Mesothelial cell of epicardium (in vitro differentiated cells): ENCODE measurements at regions not wholly inside any gene's neighbourhood (a gene's known extent, or its start where the extent isn't known, plus 50 kb on each side); places are given as distances from the start of the nearest gene placed in this dataset.

Experiments used
- DNase-seq, 2 experiments: peaks; one replicate each; pipeline ENCODE4 v3.0.0; 2021; ENCODE audit warnings: low spot score in 2 of 2; ENCODE audit not compliant: unreplicated experiment in 2 of 2
- H3K27ac Mint-ChIP-seq: 2 replicates; pipeline ENCODE4 v1.8.0; 2021; ENCODE audit warnings: mixed read lengths
- H3K27me3 Mint-ChIP-seq: 2 replicates; pipeline ENCODE4 v1.8.0; 2021; ENCODE audit warnings: low read depth, mixed read lengths
- H3K36me3 Mint-ChIP-seq: 2 replicates; pipeline ENCODE4 v1.8.0; 2021; ENCODE audit warnings: mixed read lengths
- H3K4me1 Mint-ChIP-seq: 2 replicates; pipeline ENCODE4 v1.8.0; 2021; ENCODE audit warnings: mixed read lengths
- H3K4me3 Mint-ChIP-seq: 2 replicates; pipeline ENCODE4 v1.8.0; 2021; ENCODE audit warnings: mild to moderate bottlenecking, moderate library complexity, mixed read lengths
- H3K9me3 Mint-ChIP-seq: 2 replicates; pipeline ENCODE4 v1.8.0; 2021; ENCODE audit warnings: mixed read lengths
- TF ChIP-seq, protein P1 (sequence below): fragments of 200-600 bp; sonication (generic); IDR thresholded peaks from one replicate; pipeline ENCODE4 v1.5.0; 2021; ENCODE audit warnings: antibody characterized with exemption; ENCODE audit not compliant: unreplicated experiment

DNA sequence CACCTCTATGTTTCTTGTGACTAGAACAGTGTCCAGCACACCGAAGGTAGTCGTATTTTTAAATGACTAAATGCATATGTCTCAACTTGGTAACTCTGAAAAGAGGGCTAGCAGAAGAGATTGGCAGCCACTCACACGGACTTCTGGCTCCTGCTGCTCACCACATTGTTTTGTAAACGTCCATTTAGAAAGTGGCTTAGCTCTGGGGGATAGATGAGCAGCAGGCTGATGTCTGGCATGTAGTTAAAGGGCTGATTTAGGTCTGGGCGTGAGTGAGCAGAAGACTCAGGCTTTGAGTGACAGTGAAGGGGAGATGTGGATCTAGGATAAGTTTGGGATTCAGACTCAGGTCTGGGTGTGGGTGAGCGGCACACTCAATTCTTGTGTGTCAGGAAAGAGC is 372.9 kb upstream of the HS6ST1 start:
- no peak for DNase-seq
- Mint-ChIP-seq H3K27me3 (no peaks in the 10 kb centered on the region), H3K4me3 (no peak overlapping the region), H3K9me3 (no peaks in the 10 kb centered on the region), H3K4me1 (no peaks in the 10 kb centered on the region), H3K27ac (no peak overlapping the region), H3K36me3 (no peaks in the 10 kb centered on the region)
- TF ChIP-seq, protein P1, sequence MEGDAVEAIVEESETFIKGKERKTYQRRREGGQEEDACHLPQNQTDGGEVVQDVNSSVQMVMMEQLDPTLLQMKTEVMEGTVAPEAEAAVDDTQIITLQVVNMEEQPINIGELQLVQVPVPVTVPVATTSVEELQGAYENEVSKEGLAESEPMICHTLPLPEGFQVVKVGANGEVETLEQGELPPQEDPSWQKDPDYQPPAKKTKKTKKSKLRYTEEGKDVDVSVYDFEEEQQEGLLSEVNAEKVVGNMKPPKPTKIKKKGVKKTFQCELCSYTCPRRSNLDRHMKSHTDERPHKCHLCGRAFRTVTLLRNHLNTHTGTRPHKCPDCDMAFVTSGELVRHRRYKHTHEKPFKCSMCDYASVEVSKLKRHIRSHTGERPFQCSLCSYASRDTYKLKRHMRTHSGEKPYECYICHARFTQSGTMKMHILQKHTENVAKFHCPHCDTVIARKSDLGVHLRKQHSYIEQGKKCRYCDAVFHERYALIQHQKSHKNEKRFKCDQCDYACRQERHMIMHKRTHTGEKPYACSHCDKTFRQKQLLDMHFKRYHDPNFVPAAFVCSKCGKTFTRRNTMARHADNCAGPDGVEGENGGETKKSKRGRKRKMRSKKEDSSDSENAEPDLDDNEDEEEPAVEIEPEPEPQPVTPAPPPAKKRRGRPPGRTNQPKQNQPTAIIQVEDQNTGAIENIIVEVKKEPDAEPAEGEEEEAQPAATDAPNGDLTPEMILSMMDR = no peak

DNA sequence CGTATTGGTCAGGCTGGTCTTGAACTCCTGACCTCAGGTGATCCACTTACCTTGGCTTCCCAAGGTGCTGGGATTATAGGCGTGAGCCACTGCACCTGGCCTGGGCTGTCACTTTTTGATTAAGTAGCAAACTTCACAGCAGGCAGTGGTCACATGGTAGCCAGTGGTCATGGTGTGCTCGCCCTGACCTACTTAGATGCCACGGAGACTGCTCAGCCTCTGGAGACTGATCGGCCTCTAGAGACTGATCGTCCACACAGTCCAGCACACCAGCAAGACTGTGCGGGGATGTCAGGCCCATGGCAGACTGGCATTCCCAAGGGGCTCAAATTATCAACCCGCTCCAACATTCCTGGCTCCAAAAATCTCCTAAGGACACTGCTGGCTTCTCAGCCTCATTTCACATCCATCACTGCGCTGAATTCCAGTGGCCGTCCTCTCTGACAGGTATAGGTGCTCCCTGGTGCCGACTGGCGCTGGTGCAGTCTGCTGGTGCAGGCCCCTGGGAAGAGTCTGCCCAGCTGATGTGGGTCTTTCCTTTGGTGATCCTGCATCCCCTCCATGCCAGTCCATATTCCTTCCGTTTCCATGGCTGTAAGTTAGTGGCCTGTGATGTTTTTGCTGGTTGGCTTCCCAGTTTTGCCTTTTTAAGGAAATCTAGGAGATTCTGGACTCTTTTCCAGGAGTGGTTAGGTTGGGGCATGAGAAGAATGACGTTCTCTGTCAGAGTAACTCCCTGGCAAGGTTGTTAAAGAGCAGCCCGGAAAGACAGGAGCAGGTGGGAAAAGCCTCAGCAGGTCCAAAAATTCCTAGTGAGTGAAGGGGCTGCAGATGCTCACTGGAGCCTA is 374.5 kb upstream of the HS6ST1 start:
- no peaks in the 10 kb centered on the region for H3K27me3 Mint-ChIP-seq
- H3K4me1 Mint-ChIP-seq = no peaks in the 10 kb centered on the region
- no peak for DNase-seq
- no peaks in the 10 kb centered on the region for H3K36me3 Mint-ChIP-seq
- no peak overlapping the region for H3K27ac Mint-ChIP-seq
- H3K9me3 Mint-ChIP-seq = peaks cover 5% of the 10 kb centered on the region
- H3K4me3 Mint-ChIP-seq = no peak overlapping the region
- TF ChIP-seq, protein P1 = no peak

DNA sequence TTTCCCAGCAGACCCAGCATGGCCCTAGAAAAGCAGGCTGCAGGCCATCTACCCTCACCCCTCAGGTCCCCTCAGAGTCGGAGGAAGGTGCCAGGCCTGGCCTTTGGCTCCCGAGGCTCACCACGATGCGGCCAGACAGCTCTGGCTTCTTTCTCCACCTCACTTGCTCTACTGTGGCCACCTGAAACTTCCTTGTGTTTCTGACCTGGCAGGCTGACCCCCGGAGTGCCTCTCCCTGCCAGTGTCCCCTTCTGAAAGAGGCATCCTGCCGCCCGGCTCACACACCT is 375.0 kb upstream of the HS6ST1 start:
- Mint-ChIP-seq H3K27ac (no peak overlapping the region), H3K36me3 (no peaks in the 10 kb centered on the region), H3K4me3 (no peak overlapping the region), H3K9me3 (peaks cover 7% of the 10 kb centered on the region), H3K4me1 (no peaks in the 10 kb centered on the region), H3K27me3 (no peaks in the 10 kb centered on the region)
- TF ChIP-seq, protein P1 = no peak
- DNase-seq = no peak

DNA sequence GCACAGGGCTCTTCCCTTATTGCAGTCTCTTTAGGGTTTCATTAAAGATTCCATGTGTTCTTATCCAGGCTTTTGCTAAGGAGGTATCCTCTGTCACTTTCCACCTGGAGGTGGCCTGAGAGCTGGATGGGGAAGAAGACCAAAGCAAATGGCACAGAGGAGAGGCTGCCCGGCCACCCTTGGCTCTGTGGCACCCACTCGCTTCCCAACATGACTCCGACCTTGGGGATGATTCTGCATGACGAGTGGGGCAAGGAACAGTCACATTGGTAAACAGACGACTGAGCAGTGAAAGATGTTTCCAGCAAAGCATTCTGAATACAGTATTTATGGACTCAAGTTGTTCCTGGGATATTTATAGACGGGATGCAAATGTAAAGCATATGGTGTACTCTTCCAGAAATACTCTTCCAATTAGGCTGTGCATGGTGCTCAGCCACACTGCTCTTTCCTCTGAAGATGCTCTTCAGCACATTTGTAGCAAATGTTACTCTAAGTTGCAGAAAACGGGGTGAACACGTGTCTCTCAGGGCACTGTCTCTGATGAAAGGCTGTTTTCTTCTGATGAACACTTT is 377.1 kb upstream of the HS6ST1 start:
- no peak overlapping the region for H3K27ac Mint-ChIP-seq
- H3K9me3 Mint-ChIP-seq = peaks cover 18% of the 10 kb centered on the region
- TF ChIP-seq, protein P1 = no peak
- no peaks in the 10 kb centered on the region for H3K36me3 Mint-ChIP-seq
- no peaks in the 10 kb centered on the region for H3K4me1 Mint-ChIP-seq
- H3K27me3 Mint-ChIP-seq = no peaks in the 10 kb centered on the region
- DNase-seq = no peak
- no peak overlapping the region for H3K4me3 Mint-ChIP-seq

DNA sequence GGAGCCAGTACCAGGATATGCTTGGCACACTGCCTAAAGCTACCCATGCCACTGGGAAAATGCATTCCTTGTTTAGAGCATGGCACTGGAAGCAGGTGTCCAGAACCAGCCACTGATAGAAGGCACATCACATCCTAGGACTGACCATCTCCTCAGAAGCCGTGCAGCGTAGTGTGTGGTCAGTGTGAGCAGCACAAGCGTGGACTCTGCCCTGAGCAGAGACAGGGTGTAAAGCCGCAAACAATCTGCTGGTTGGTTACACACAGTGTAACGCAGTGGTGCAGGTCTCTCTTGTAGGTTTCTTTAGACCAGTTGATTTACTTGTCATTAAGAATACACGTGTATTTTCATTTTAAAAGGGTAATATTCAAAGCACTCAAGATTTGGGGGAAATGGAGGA is 377.8 kb upstream of the HS6ST1 start:
- TF ChIP-seq, protein P1 = no peak
- DNase-seq = no peak
- no peaks in the 10 kb centered on the region for H3K4me1 Mint-ChIP-seq
- peaks cover 18% of the 10 kb centered on the region for H3K9me3 Mint-ChIP-seq
- H3K36me3 Mint-ChIP-seq = no peaks in the 10 kb centered on the region
- H3K4me3 Mint-ChIP-seq = no peak overlapping the region
- H3K27ac Mint-ChIP-seq = no peak overlapping the region
- H3K27me3 Mint-ChIP-seq = no peaks in the 10 kb centered on the region

DNA sequence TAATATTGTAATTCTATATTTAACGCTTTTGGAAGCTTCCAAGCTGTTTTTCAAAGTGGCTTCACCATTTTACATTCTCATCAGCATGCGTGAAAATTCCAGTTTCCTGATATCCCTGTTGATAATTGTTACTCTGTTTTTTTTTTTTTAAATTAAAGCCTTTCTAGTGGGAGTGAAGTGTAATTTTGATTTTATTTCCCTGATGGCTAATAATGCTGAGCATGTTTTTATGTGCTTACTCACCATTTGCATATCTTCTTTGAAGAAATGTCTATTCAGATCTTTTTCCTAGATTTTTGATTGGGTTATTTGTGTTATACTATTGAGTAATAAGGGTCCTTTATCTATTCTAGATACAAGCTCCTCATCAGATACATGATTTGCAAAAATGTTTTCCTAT is 382.8 kb upstream of the HS6ST1 start:
- Mint-ChIP-seq H3K27ac (no peak overlapping the region), H3K4me1 (no peaks in the 10 kb centered on the region), H3K9me3 (peaks cover 31% of the 10 kb centered on the region), H3K4me3 (no peak overlapping the region), H3K36me3 (peaks cover 4% of the 10 kb centered on the region), H3K27me3 (no peaks in the 10 kb centered on the region)
- DNase-seq = no peak
- TF ChIP-seq, protein P1 = no peak
